GM20431 (cell line): ENCODE measurements at regions not wholly inside any gene's neighbourhood (a gene's known extent, or its start where the extent isn't known, plus 50 kb on each side); places are given as distances from the start of the nearest gene placed in this dataset.

Experiments used
- in situ Hi-C: fragments of 300-500 bp; cut with MseI, MboI; formaldehyde crosslinking; loops from one replicate; pipeline ENCODE4 v1.15.0; 2020; ENCODE audit warnings: low sequenced_read_pairs; ENCODE audit not compliant: unreplicated experiment

DNA sequence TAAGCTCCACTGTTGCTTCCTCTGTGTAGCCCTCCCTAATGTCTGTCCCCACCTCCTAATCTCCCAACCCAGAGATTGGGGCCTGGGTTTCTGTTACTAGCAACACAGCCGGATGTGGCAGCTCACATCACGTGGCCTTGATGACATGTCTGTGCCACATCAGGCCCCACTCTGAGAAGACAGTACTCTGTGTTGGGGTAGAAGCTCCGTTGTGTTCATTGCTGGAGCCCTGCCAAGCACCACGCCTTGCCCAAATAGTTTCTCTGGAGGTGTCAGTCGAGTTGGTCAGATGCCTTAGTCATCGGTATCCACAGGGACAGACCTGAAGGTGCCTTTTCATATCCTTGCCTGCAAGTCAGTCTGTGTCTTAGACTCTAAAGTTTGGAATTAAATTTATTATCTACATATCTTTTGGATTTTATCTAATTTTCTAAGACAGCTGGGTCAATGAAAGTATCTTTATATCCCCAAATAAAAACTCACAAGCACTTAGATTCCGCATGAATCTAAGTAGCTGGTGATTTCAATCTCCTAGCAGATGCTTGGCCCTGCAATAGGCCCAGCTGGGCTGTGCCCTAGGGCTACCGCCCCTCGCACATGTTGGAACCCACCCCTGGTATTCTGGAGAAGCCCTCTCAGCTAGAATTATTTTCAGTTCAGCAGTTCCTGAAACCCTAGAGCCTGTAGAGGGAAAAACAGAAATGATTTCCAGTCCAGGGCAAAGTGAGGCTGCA, 204.0 kb upstream of the TSHZ3 start:
- in situ Hi-C loops = no loop called here

DNA sequence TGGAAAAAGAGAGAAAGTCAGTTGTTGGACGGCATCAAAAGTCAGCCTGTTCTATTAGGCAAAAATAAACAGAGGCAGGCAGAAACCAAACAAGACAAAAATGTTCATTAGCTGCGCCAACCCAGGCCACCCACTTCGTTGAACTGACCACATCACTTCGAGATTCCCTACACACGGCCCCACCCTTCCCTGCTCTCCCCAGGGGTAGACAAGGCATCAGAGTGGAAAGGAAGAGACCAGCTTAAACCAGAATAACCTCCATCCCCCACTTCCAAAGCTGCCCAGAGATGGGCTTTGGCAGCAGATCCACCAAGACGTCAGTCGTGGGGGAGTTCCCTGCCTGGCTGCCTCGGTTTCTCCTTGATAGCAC, 204.6 kb upstream of the TSHZ3 start:
- in situ Hi-C loops = no loop called here

DNA sequence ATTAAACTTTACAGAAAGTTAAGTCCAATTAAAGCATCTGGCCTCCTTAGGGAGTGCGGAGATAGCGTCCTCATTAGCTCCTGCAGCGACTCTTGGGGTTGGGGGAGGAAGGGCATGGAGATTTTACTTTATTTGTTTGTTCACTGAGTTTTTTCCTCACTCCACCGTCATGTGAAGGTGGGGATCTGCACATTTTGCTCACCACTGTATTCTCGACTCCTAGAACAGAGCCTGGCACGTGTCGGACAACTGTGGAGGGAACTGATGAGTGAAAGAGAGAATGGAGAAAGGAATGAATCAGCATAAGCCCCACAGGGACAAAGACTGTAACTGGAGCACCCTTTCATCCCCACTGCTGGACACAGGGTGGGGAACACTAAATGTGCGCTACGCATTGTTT, 205.1 kb upstream of the TSHZ3 start:
- in situ Hi-C loops = no loop called here

DNA sequence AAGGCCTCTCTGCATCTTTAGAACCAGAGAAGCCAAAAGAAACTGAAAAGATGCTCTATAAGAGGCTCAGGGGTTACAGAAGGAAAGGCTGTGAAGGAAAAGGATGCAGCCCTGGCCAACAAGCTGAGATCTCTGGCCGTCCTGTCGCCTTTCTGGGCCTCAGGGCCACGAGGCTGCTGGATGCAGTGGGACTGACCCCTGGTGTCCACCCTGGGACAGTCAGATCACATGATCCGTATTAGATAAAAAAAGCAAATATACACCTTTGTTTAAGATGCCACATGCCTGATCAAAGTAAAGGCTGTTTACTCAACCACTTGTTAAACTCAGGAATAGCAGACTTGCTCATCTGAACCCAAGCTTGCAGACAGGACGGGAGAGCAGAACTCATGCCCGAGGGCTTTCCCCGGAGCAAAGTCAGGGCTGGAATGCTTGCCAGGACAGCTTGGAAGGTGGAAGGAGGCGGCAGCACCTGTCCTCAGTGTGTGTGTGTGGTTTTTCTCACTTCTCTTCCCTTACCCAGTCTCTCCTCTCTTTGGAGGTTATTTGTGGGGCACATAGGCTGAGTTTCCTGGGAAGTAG, 206.5 kb upstream of the TSHZ3 start:
- in situ Hi-C loops = no loop called here

DNA sequence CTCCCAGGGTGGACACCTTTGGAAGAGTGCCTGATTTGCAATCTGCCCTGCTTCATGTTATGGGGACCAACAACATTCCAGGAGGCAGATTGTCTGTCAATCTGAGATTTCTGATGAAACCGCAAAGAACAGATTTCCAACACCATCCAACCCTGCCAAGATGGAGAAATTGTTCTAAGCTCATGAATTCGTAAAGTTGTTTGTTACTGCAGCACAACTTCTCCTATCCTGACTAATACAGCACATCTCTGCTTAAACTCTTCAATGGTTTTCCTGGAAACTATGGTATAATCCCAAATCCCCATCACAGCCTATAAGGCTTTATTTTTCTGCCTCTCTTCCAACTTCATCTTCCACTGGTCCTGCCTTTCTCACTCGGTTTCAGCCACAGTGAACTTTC, 210.3 kb upstream of the TSHZ3 start:
- in situ Hi-C loops = no loop called here

DNA sequence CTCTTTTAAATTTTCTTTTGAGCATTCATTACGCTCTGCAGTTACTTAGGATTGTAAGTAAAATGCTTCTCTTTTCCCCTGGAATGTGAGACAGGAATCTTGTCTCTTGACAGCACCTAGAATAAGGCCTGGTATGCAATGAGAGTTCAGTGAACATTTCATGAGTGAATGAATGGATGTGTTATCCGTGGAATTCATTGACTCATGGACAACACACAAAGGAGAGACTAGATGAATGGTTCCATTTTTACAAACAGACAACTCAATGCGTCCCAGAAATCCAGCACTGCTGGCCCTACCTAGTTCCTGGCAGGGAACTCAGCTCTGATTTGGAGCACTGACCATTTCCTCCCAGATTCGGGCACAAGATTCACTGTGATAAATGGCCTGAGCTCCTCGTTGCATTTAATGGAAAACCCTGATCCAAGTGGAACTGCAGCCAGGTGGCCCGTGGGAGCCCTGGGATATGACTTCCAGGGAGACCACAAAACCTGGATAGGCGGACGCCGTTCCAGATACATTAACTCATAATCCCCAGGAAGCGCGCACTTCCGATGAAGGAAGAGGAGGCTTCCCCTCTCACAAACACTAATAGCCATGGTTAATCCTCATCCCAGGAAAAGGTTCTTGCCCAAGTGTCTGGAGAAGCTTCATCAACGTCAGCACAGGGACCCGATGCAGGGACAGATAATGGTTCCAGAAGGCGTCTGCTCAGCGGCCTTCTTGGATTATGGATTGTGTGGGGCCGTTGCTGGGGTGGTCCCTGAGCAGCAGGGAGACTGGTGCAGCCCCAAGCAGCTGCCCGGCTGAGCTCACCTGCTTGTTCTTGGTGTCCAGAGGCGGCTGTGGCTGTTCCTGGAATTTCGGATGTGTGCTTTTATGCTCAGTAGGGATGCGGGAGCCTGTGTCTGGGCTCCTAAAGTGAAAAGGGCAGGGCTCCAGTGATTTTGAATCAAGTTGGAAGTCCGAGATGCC, 211.1 kb upstream of the TSHZ3 start:
- in situ Hi-C loops = no loop called here

DNA sequence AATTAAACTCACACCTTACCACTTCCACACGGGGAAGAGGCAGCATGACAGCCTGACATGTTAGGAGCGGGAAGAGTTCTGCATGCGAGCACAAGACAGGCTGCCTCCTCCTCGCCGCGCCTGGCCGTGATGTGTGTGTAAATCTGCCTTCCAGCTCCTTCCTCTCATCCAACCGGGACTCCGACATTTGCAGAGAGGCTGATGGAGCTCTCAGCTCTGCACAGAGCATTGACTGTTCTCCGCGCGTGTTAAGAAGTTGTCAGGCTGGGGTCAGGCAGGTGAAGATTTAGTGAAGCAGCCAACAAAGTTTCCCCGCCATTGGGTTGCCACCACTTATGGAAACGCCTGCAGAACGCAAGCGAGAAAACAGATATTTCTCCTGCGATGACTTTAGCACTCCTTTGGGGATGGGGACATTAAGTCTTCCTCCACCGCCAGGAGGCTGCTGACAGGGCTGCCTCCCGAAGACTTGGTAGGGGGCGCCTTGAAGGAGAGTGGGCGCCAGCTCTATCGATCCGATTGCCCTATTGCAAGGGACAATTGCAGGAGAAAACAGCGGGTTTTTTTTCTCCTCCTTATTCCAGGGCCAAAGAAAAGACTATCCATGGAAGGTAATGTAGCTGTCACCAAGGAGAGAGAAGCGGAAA, 213.9 kb upstream of the TSHZ3 start:
- in situ Hi-C loops = no loop called here

DNA sequence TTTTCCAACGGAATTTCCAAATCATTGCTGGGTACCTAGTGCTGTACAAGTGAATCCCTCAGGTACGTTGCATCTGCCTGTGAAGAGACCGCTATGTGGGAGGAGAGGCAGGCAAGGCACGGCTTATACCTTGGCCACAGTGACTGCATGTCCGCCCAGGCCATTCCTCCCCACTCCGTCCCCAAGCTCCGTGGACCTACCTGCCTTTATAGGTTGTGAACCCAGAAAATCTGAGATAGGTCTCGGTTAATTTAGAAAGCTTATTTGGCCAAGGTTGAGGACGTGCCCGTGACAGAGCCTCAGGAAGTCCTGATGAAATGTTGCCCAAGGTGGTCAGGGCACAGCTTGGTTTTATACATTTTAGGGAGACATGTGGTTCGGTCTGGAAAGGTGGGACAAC, 218.5 kb upstream of the TSHZ3 start:
- in situ Hi-C loops = no loop called here

DNA sequence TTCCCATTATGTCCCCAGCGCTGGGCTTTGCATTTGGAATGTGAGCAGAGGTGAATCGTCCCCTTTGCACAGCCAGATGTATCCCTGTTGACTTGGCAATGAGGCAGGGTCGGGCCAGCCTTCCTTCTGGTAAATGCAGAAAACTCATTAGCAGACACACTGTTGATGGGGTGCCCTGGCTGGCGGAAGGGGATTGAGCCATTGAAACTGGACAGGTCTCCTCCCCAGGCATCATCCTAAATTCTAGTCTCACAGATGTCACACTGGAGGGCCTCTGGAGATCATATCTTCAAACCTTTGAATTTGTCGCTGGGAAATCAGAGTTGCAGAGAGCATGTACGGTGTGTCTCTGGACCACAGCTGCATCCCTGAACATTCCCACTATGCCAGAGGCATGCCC, 219.5 kb upstream of the TSHZ3 start:
- in situ Hi-C loops = no loop called here

DNA sequence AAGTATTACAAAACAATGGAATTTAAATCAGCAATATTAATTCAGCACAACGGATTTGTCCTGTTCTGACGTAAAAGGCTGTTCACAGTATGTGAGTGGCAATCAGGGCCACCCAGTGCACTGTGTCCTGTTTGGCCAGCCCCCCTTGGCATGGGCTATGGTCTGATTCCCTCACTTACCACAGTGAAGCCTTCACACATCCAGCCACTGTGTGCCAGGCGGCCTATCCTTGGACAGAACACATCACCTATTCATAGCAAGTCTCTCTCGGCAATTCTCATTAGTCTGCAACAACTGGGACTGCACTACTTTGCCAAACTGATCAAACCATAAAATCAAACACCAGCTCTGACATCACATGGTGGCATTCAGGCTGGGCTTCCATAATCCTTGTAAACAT, 221.5 kb upstream of the TSHZ3 start:
- in situ Hi-C loops = no loop called here

DNA sequence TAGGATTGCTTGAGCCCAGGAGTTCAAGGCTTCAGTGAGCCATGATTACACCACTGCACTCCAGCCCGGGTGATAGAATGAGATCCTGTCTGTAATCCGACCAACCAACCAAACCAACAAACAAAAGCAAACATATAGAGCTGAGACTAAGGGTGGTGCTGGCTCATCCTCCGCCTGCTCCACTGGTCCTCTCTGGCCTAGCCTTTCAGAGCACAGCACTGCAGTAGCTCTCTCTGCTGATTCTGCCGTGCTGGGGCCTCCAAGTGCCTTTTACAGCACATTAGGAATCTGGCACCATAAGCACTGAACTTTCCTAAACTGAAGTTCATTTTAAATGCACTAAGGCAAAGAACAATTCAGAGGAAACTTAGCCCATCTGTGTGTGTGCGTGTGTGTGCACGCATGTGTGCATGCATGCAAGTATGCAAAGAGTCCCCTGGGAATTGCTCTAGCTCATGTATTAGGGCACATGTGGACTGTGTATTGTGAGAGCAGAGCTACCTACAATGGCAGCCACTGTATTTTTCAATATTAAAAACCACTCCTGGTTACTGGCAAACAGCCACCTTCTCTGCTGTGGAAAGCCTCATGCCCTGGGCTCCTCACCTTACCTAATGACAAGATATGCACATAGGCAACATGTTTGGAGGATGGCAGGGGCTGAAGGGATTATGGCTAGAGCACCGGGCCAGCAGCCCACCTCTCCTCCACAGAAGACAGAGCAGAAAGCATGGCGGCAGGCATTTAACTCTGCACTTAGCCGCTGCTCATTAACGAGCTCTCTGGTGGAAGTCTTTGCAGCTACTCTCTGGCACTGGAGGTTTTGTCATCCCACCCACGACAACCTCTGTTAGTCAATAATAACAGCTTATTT, 223.1 kb upstream of the TSHZ3 start:
- in situ Hi-C loops = no loop called here

DNA sequence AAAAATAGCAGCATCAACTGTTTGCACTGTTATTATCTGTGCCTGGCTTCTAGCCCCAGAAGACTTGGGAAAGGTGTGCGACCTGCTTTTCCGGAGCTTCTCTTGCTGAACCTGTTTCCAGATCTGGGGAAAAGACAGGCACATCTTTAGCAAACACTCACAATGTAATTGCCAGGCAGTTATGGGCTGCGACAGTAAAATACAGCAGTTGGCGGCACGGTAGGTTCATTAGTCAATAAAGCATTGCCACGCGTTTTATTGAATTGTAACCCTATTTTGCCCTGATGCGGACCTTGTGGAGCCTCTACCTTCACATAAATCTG, 223.7 kb upstream of the TSHZ3 start:
- in situ Hi-C loops = no loop called here

DNA sequence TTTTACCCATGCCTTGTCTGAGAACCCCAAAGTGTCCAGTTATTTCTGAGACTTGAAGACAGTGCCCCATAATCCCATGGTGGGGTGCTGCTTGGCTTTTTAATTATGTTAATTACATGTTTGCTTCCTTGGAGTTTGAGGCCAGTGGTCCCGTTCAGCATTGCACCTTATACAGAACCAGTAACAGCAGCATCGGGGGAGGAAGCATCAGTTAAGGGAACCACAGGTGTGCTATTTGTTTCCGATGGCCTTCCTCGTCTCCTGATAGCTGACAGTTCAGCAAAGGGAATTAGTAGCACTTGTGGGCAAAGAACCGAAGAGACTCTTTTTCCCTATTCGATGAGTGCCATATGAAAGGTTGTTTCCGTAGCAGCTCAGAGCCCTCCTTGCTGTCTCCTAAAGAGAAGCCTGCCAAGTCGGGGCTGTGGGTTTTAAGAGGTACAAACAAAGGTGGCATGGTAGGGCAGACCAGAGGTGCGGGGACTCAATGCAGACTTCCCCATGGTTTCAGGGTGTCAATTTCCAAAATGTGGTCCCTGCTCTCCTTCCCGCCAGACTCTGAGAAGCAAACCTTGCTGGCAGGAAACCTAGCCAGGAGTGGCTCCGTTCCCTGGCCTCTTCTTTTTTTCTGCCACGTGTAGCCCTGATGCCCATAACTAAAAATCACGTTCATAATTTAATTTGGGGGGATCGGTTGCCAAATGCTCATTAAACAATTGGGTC, 225.2 kb upstream of the TSHZ3 start:
- in situ Hi-C loops = no loop called here

DNA sequence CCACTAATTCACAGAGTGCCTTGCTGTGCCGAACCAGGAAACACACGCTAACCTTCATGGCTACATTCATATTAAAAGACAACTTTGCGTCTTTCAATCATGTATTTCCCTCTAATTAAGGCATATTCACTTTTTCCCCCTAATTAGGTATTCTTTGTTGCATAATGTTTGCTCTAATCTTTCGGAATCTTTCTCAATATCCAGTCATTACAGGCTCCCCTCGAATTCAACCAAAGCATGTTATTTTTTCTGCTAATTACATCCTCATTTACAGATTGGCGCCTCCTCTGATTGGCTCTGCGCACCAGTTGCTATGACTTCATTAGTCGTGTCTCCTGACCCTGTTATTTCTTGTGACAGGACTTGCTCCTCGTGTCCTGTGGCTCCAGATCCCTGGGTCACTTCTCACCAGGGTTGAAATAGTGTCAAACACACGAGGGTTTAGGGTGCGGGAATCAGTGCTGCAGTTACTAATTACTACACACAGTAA, 226.7 kb upstream of the TSHZ3 start:
- in situ Hi-C loops = no loop called here

DNA sequence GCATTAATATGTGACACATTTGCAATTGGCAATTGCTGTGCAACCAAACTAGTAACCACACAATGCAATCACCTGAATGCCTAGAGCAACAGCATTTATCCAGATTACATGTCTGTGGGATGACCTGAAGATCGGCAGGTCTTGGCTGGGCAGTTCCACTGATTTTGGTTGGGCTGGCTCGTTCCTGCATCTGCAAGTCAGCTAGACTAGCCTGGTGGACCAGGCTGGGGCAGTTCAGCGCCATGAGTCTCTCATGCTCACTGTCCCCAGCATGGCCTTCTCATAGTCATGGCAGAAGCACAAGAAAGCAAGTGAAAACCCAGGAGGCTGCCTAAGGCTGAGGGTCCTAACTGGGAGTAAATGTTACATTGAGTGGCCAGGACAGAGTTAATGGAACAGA, 229.1 kb upstream of the TSHZ3 start:
- in situ Hi-C loops = no loop called here

DNA sequence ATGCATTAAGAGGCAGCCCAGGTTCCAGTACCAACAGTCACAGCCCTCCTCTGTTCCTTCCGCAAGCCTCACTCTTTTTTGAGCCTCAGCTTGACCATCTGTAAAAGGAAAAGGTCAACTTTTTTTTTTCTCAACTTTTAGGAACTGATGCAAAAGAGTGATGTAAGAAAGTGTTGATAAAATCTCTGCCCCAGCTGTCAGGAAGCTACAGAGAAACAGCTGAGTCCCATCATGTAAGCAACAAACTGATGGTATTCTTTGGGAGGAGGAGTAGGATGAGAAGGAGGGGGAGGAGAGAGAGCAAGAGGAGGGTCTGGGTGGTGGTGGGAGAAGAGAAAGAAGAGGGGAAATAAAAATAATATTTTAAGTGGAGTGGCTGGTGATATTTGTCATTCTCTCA, 233.9 kb upstream of the TSHZ3 start:
- in situ Hi-C loops = no loop called here

DNA sequence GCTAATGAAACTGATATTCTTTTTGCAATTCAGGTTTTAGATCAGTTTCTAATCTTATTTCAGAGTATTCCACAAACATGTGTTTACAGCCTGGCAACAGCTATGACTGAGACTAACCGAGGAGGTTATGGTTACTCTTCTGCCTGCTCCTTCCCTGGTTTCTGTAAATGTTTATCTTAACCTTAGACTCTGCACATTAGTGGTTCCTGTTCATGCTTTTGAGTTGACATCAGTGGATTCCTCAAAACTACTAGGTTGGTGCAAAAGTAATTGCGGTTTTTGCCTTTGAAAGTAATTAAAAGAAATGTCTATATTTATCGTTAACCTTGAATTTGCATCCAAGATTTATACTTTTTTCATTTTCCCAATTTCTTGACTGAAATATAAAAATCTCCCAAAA, 237.0 kb upstream of the TSHZ3 start:
- in situ Hi-C loops = no loop called here

DNA sequence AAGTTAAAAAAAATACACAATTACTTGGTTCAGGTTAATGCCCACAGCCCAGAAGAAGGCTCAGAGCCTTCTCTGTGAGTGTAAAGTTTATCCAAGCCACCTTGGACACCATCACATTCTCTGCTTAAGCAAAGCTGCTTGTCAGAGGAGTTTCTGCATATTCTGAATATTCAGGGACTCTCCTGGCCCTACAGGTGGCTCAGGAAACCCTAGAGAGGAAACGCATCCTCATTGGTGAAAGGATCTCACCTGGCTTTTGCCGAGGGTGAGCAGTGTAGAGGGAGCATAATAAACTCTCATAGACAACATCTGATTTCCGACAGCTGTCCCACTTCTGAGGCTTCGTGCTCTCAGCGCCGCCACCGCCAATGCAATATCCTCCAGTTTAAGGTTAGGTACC, 239.9 kb upstream of the TSHZ3 start:
- in situ Hi-C loops = no loop called here

DNA sequence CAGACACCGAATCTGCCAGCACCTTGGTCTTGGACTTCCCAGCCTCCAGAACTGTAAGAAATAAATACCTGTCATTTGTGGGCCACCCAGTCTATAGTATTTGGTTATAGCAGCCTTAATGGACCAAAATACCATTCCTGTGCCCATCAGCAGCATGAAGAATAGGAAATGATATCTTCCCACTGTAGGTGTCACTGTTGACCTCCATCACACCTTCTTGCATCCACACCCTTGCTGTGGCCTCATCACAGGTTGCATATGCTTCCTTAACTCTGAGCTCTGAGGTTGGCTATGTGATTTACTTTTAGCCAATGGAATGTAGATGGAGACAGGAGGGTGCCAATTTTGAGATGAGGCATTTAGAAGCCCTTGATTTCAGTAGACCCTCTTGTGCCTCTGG, 242.0 kb upstream of the TSHZ3 start:
- in situ Hi-C loops = no loop called here
